Pons (tissue), 1 donor: ENCODE measurements at regions not wholly inside any gene's neighbourhood (a gene's known extent, or its start where the extent isn't known, plus 50 kb on each side); places are given as distances from the start of the nearest gene placed in this dataset.
A peak's percentile ranks its signal among the peaks of the same experiment; 100 is the strongest.
"Not testable (repeated sequence)": the region's sequence is repeated elsewhere in the genome, so short reads cannot be mapped to it uniquely, and the experiment has no call there.

Source experiments
- DNase-seq: peaks from one replicate; pipeline ENCODE4 v3.0.0-alpha.2; 2016; ENCODE audit warnings: low spot score

DNA sequence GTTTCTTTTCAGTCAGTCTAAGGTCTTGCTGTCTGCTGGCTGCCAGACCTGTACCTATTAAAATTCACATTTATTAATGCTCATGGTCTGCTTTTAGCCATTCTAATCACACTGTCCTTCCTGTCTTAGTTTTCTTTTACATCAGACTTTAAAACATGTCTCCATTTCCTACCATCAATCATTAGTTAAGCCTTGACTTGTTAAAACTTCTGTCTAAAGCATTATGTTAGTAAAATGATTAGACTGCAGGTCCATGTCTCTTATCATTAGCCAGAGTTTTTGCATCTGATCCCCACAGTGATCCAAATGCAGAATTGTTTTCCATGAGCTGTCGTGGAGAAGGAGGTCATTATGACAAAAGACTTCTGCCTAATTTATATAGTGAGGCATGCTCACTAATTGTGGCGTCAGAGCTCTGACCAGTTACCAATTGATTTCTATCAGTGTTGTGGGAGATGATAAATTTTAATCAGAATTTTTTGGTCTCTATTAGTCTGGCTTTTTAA, 226.5 kb downstream of the DKK1 start:
- DNase-seq, result no peak

- DNase-seq, result no peak
Measured at GRCh38 chr10:52541006-52541473, 227.0 kb downstream of the DKK1 start.

DNA sequence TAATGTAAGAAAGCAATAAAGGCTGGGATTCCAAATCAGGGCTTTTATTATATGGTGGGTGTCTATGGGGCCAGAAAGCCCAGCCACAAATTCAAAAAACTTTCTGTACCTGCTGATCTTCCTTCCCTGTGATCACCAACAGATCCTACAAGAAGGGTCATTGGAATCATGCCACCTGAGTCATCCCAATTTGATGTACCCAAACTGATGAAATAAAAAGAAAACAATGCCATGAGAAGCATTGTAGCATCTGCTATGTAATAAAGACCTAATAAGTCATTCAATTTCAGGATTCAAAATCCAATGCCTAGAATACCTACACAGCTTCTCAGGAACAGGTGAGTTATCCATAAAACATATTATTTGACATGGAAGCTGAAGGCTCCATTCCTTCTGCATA, 228.8 kb downstream of the DKK1 start:
- DNase-seq, result no peak

DNA sequence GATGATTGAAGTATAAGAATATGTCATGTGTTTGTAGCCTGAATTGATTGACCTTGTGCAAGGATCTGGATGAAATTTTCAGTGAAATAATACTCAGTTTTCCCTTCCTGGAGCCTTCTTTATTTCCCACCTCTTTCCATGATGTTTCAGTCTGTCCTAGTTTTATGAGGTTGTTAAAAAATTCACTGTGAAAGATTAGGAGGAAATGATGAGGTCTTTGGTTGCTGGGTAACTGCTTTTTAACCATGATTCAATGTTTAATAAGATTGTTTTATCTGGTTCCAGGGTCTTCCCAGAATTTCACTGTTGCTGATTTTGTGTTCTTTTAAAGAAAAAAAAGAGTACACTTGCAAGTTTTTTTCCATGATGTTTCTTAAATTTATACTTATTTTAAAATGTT, 221.5 kb downstream of the MBL2 start:
- DNase-seq, result no peak

DNA sequence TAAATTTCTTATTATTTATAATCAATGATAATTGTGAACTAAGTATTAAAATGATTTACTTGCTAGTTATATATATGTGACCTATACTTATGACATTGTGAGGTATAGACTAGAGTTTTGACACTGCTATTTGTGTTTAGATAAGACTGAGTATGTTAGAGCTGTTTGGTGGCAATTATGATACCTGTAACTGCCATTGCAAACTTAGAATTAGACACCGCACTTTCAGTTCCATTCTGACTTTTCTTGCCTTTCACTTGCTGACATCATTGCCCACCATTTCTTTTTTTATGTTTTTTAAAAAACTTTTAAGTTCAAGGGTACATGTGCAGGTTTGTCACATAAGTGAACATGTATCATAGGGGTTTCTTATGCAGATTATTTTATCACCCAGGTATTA, 214.5 kb downstream of the MBL2 start:
- no peak for DNase-seq

GRCh38 chr10:52561322-52561721, 211.3 kb downstream of the MBL2 start:
- no peak for DNase-seq

GRCh38 chr10:52563360-52563759, 209.2 kb downstream of the MBL2 start:
- DNase-seq, result no peak

DNA sequence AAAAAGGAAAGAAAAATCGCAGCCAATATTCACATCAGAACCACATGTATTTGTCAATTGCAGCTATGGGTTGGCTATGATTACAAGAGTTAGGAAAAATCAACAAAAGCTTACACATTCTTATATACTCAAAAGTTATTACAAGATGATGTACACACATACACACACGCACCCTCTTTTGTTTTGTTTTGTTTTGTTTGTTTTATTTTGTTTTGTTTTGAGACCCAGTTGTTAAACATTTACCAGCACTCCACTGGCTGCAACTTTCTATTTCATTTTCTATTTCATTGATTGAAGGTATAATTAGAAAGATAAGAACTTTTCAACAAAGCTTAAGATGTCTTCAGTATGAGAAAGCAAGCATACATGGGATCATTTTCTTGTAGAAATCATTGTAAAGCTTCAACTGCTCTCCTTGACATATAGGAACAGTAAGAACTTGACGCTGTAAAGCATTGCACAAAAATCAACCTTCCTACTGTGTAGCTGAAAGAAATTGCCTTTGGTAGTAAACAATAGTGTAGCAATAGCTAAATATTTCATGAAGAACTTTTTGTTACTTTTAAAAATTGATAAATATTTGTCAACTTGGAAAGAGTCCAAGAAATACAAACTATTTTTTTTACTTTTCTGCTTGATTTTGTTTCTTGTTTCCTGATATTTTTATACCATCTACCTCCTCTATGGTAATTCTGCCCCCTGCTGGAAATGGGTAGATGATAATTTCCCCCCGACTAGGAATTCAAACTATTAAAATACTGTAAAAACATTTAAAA, 205.9 kb downstream of the MBL2 start:
- DNase-seq, result peak; percentile 5

- DNase-seq, result no peak
Measured at GRCh38 chr10:52567247-52567580, 205.4 kb downstream of the MBL2 start.

- DNase-seq, result no peak
Measured at GRCh38 chr10:52568309-52568708, 204.3 kb downstream of the MBL2 start.

DNA sequence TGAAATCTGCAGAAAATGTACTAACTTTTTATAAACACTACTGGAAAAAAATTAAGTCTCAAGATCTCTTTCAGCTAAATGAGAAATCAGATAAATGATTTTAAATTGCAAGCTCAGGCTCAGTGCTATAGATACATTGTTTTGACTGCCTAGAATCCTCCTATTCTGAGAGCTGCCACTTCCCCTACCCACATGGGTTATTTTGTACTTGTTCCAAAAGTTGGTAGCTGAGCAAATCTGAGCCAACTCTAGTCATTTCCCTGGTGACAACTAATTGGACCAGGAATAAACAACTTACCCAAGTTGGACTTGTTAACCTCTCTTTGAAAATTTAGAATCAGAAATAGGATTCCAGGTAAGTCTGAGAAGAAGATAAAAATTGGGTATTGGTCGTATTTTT, 202.1 kb downstream of the MBL2 start:
- no peak for DNase-seq

DNA sequence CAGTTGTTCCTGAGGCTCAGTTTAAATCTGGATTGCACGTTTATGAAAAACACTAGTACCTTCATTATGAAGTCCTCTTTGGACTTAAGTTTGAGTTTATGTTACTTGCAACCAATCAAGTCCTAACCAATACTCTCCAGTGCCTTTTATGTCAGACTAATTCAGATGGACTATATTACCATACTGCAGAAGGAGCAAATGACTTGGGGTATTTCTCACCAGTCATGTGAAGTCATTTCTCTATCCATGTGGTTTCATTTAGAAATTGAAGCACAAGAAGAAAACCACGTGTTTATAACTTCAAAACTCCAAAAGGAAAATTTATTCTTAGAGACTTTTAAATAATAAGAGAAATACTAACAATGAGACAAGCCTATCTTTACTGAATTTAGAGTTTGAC, 201.6 kb downstream of the MBL2 start:
- no peak for DNase-seq

DNA sequence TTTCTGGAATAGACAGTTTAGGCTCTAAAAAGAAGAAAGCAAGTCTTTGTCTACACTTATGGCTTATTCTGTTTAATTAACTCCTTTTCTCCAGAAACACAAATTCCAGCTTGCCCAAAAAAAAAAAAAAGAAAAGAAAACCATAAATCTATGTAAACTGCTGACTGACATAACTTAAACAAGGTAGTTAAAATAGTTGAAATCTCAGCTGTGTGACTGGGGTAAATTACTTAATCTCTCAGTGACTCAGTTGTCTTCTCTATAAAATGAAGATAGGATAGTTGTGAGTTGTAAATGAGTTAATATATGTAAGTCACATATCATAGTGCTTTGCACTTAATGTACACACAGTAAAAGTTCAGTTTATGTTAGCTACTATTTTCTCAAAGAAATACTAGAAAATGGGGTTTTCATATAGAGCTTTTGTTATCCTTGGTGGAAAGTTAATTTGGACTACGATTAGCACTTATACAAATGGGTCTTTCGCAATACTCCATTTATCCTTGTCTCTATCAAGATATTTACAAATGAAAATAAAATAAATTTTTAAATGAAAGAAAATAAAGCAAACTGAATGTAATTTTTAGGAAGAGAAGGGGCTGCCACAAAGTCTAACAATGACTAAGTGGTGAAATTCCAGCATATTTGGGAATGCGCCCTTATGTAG, 200.9 kb downstream of the MBL2 start:
- DNase-seq, result no peak

DNA sequence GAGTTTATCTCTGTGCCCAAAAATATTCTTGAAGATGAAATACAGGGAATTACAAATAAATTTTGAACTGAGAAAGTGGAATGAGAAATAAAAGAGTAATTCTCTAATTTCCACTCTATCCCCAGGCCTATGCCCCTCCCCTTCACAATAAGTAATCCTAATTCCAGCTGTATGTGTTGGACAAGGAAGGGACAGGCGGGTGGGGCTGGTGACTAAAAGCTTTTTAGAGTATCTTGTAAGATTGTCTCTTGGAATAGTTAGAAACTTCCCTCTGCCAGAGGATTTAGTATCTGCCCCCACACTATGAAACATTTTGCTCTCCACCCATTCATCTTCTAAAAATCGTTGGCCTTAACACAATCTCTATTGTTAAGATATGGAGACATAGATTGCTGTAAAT, 199.2 kb downstream of the MBL2 start:
- no peak for DNase-seq

- DNase-seq, result no peak
Measured at GRCh38 chr10:52574697-52575096, 197.9 kb downstream of the MBL2 start.

GRCh38 chr10:52577047-52577446, 195.5 kb downstream of the MBL2 start:
- DNase-seq, result no peak

DNA sequence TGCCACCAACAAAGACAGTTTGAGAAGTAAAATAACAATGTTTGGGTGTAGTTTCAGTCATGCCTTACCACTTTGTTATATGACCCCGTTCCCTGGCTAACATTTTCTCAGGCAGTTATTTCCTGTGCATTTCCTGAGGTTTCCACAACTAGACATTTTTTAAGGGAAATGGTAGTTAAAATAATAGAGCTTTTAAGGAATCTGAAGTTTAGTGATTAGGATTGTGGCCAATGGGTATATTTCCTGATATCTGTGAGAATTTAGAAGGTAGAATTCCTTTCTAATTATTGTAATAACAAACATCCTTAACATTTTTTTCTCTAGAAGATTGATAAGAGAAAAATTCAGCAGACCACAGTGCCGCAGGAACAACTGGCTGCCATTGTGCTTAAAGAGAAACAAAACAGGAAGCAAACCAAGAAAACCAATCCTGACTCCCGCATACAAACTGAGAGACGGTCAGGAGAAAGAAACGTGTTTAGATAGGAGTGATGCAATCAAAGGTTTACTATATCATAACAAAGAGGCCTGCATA, 193.6 kb downstream of the MBL2 start:
- DNase-seq, result no peak

- not testable (repeated sequence) for DNase-seq
Measured at GRCh38 chr10:52581636-52582035, 190.9 kb downstream of the MBL2 start.

- no peak for DNase-seq
Measured at GRCh38 chr10:52583336-52583735, 189.2 kb downstream of the MBL2 start.

DNA sequence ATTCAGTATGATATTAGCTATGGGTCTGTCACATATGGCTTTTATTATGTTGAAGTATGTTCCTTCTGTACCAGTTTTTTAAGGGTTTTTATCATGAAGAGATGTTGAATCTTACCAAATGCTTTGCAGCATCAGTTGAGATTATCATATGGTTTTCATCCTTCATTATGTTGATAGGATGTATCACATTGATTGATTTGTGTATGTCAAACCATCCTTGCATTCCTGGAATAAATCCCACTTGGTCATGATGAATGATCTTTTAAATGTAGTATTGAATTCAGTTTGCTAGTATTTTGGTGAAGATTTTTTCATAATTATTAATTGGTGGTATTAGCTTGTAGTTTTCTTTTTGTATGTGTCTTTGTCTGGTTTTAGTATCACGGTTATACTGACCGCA, 185.9 kb downstream of the MBL2 start:
- no peak for DNase-seq

GRCh38 chr10:52597189-52597863, 175.3 kb downstream of the MBL2 start:
- DNase-seq, result peak; percentile 29

GRCh38 chr10:52598936-52599335, 173.6 kb downstream of the MBL2 start:
- no peak for DNase-seq
